IMR-90 (cell line): ENCODE measurements at regions not wholly inside any gene's neighbourhood (a gene's known extent, or its start where the extent isn't known, plus 50 kb on each side); places are given as distances from the start of the nearest gene placed in this dataset.

ENCODE experiments used
- ATAC-seq: fragments of 200-7000 bp; cut with Tn5 transposase; 2 replicates; pipeline ENCODE4 v1.9.1; 2020; ENCODE audit warnings: low read depth, mild to moderate bottlenecking, moderate library complexity
- BruUV-seq: library from RNA; stranded (reverse); fragments of 400-500 nt; replicated peaks from 2 replicates; lab custom pipeline; 2021; lab: Mats Ljungman, UMichigan
- CTCF ChIA-PET: fragments of 300-600 bp; formaldehyde crosslinking; extraction: SDS; loops from one replicate; lab custom pipeline; 2021; ENCODE audit warnings: antibody characterized with exemption; lab: Yijun Ruan, JAX
- POLR2A ChIA-PET: fragments of 300-600 bp; sonication (Branson Sonifier 250); formaldehyde crosslinking; loops from one replicate; lab custom pipeline; 2022; ENCODE audit warnings: antibody characterized with exemption; ENCODE audit not compliant: unreplicated experiment; lab: Charles Lee
- DNase-seq: peaks from one replicate; pipeline ENCODE4 v3.0.0; 2013
- H2AFZ ChIP-seq: replicated peaks from 2 replicates; pipeline ENCODE3; 2013; ENCODE audit warnings: low read length, mild to moderate bottlenecking; ENCODE audit not compliant: poor library complexity
- H2AK5ac ChIP-seq: 2 replicates; pipeline ENCODE4 v1.6.1; 2013; ENCODE audit warnings: low read depth, low read length, inconsistent platforms
- H2AK9ac ChIP-seq: replicated peaks from 2 replicates; pipeline ENCODE3; 2013; ENCODE audit warnings: mild to moderate bottlenecking, low read depth, low read length, moderate library complexity; ENCODE audit not compliant: poor library complexity
- H2BK120ac ChIP-seq: 2 replicates; pipeline ENCODE4 v1.6.1; 2013; ENCODE audit warnings: low read depth, low read length, inconsistent platforms
- H2BK15ac ChIP-seq: 3 replicates; pipeline ENCODE4 v1.6.1; 2013; ENCODE audit warnings: low read depth, low read length, inconsistent platforms
- H2BK20ac ChIP-seq: 2 replicates; pipeline ENCODE4 v1.6.1; 2013; ENCODE audit warnings: low read depth, mild to moderate bottlenecking, inconsistent platforms, low read length, moderate library complexity
- H2BK5ac ChIP-seq: 2 replicates; pipeline ENCODE4 v1.6.1; 2013; ENCODE audit warnings: mild to moderate bottlenecking, low read depth, low read length, inconsistent platforms; ENCODE audit not compliant: poor library complexity, severe bottlenecking
- H3K14ac ChIP-seq: replicated peaks from 2 replicates; pipeline ENCODE4 v1.6.1; 2013; ENCODE audit warnings: low read depth, low read length, inconsistent platforms
- H3K18ac ChIP-seq: 2 replicates; pipeline ENCODE4 v1.6.1; 2013; ENCODE audit warnings: low read depth, low read length, control low read depth
- H3K23ac ChIP-seq: 2 replicates; pipeline ENCODE4 v1.6.1; 2013; ENCODE audit warnings: low read depth, low read length, inconsistent platforms
- H3K27ac ChIP-seq: 2 replicates; pipeline ENCODE4 v1.5.1; 2013; ENCODE audit warnings: mild to moderate bottlenecking, control low read depth, low read length; ENCODE audit not compliant: insufficient read depth
- H3K27me3 ChIP-seq: 2 replicates; pipeline ENCODE4 v1.6.1; 2013; ENCODE audit warnings: low read length; ENCODE audit not compliant: control insufficient read depth, insufficient read depth
- H3K36me3 ChIP-seq: 2 replicates; pipeline ENCODE4 v1.6.1; 2013; ENCODE audit warnings: low read length, mixed read lengths; ENCODE audit not compliant: control insufficient read depth, insufficient read depth
- H3K4ac ChIP-seq: 2 replicates; pipeline ENCODE4 v1.6.1; 2013; ENCODE audit warnings: low read depth, low read length, inconsistent platforms
- H3K4me1 ChIP-seq: 2 replicates; pipeline ENCODE4 v1.6.1; 2013; ENCODE audit warnings: low read length, mixed read lengths; ENCODE audit not compliant: control insufficient read depth, insufficient read depth
- H3K4me2 ChIP-seq: 2 replicates; pipeline ENCODE4 v1.6.1; 2013; ENCODE audit warnings: low read depth, mild to moderate bottlenecking, control low read depth, low read length, moderate library complexity
- H3K4me3 ChIP-seq: 2 replicates; pipeline ENCODE4 v1.5.1; 2013; ENCODE audit warnings: low read depth, mild to moderate bottlenecking, control low read depth, low read length, moderate library complexity; ENCODE audit not compliant: insufficient read depth
- H3K56ac ChIP-seq: 2 replicates; pipeline ENCODE4 v1.6.1; 2013; ENCODE audit warnings: low read length, inconsistent platforms; ENCODE audit not compliant: insufficient read depth; ENCODE audit errors: extremely low read depth
- H3K79me1 ChIP-seq, 2 experiments: 2 replicates each; pipeline ENCODE4 v1.6.1; 2013; ENCODE audit warnings: low read length in 2 of 2, inconsistent platforms in 1 of 2, low read depth in 1 of 2
- H3K9ac ChIP-seq: 2 replicates; pipeline ENCODE4 v1.6.1; 2013; ENCODE audit warnings: low read depth, low read length, control low read depth
- H3K9me1 ChIP-seq: 2 replicates; pipeline ENCODE4 v1.6.1; 2013; ENCODE audit warnings: low read length, inconsistent platforms; ENCODE audit not compliant: insufficient read depth
- H3K9me3 ChIP-seq: 2 replicates; pipeline ENCODE4 v1.6.1; 2013; ENCODE audit warnings: low read length; ENCODE audit not compliant: control insufficient read depth, insufficient read depth
- H4K20me1 ChIP-seq: 2 replicates; pipeline ENCODE4 v1.6.1; 2013; ENCODE audit warnings: low read length, inconsistent platforms; ENCODE audit not compliant: insufficient read depth
- H4K5ac ChIP-seq: 2 replicates; pipeline ENCODE4 v1.6.1; 2013; ENCODE audit warnings: mild to moderate bottlenecking, low read depth, low read length, control low read depth
- H4K8ac ChIP-seq, 2 experiments: 2 replicates each; pipeline ENCODE4 v1.6.1; 2013; ENCODE audit warnings: low read depth in 2 of 2, low read length in 2 of 2, control low read depth in 1 of 2, inconsistent platforms in 1 of 2
- H4K91ac ChIP-seq: 2 replicates; pipeline ENCODE4 v1.6.1; 2013; ENCODE audit warnings: low read depth, low read length, inconsistent platforms; ENCODE audit not compliant: insufficient read depth
- BHLHE40 ChIP-seq: fragments of 150-350 bp; IDR thresholded peaks from 2 replicates; pipeline ENCODE4 v1.6.1; 2016; ENCODE audit warnings: mild to moderate bottlenecking, low read depth, low read length
- CEBPB ChIP-seq: IDR thresholded peaks from 2 replicates; pipeline ENCODE4 v1.6.1; 2012; ENCODE audit warnings: low read depth, low read length, improper control_type of control experiment
- CTCF ChIP-seq: conservative IDR thresholded peaks from 2 replicates; pipeline ENCODE4 v1.5.1; 2012; ENCODE audit warnings: mild to moderate bottlenecking, low read depth, low read length, improper control_type of control experiment
- FOS ChIP-seq: fragments of 150-350 bp; IDR thresholded peaks from 2 replicates; pipeline ENCODE4 v1.6.1; 2016; ENCODE audit warnings: low read depth, low read length
- MAFK ChIP-seq: IDR thresholded peaks from 2 replicates; pipeline ENCODE4 v1.6.1; 2012; ENCODE audit warnings: low read depth, low read length, improper control_type of control experiment
- MAZ ChIP-seq: IDR thresholded peaks from 2 replicates; pipeline ENCODE4 v1.6.1; 2012; ENCODE audit warnings: low read depth, mild to moderate bottlenecking, low read length, improper control_type of control experiment, moderate library complexity, borderline replicate concordance
- MXI1 ChIP-seq: IDR thresholded peaks from 2 replicates; pipeline ENCODE4 v1.6.1; 2012; ENCODE audit warnings: low read depth, mild to moderate bottlenecking, low read length, moderate library complexity, borderline replicate concordance
- NFE2L2 ChIP-seq: fragments of 150-350 bp; IDR thresholded peaks from 2 replicates; pipeline ENCODE4 v1.6.1; 2016; ENCODE audit warnings: low read depth, mild to moderate bottlenecking, low read length
- POLR2A ChIP-seq: IDR thresholded peaks from 2 replicates; pipeline ENCODE4 v1.6.1; 2012; ENCODE audit warnings: mild to moderate bottlenecking, low read depth, low read length
- RCOR1 ChIP-seq: IDR thresholded peaks from 2 replicates; pipeline ENCODE4 v1.6.1; 2012; ENCODE audit warnings: mild to moderate bottlenecking, low read length, improper control_type of control experiment; ENCODE audit not compliant: insufficient replicate concordance
- RFX5 ChIP-seq: IDR thresholded peaks from 2 replicates; pipeline ENCODE4 v1.8.0; 2012; ENCODE audit warnings: low read depth, mild to moderate bottlenecking, low read length, moderate library complexity
- WGBS, 2 experiments: methylation state at CpG; one replicate each; pipeline versions ENCODE4 v1.1.5 to v1.1.7; 2013; ENCODE audit warnings: missing lambda C conversion rate in 2 of 2; ENCODE audit not compliant: insufficient read length in 1 of 2; ENCODE audit errors: extremely low coverage in 2 of 2; 5-methylcytosine and 5-hydroxymethylcytosine counted together
- dilution Hi-C: fragments of 300-500 bp; cut with HindIII; formaldehyde crosslinking; loops from one replicate; pipeline ENCODE4 v1.14.3; 2018; ENCODE audit warnings: low sequenced_read_pairs; ENCODE audit not compliant: unreplicated experiment
- in situ Hi-C: fragments of 300-500 bp; cut with MboI; formaldehyde crosslinking; loops from 3 replicates; pipeline ENCODE4 v1.14.3; 2019; ENCODE audit warnings: low sequenced_read_pairs, inconsistent platforms, mixed read lengths
- intact Hi-C: fragments of 100-400 bp; cut with micrococcal nuclease; formaldehyde crosslinking; loops from 2 replicates; pipeline ENCODE4 v1.10.0; 2022
- TF ChIP-seq, protein P1 (sequence below): fragments of 150-350 bp; IDR thresholded peaks from 2 replicates; pipeline ENCODE4 v1.6.1; 2017; ENCODE audit warnings: mild to moderate bottlenecking, antibody characterized with exemption, low read length, low read depth
- TF ChIP-seq, protein P2 (sequence below): fragments of 150-350 bp; IDR thresholded peaks from 2 replicates; pipeline ENCODE4 v1.6.1; 2016; ENCODE audit warnings: low read depth, mild to moderate bottlenecking, low read length, moderate library complexity, borderline replicate concordance

GRCh38 chr2:8281950-8282857 lies 399.7 kb upstream of the ID2 start (continued):
- TF ChIP-seq CEBPB, result no peak

DNA sequence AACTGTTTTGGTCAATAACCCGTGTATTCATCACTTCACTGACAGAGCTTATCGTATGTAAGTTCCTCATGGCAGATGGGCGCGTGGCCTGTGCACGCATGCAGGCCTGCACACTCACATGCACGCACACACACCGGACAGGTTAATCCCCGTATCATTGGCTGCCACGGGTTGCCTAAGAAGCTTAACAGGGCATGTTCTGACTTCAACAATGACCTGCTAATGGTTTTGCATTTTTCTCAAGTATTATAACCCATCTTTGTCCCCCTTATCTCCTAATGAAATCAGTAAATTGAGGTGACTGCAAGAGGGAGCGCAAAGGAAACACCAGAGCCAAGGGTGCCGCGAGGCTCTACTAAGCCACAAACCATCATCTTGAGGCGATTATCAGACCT lies 399.0 kb upstream of the ID2 start:
- Histone ChIP-seq H3K9me1 (peaks cover 3% of the 10 kb centered on the region; the same call in 1 of the 2 replicates), H3K9ac (no peak overlapping the region), H3K4me2 (no peak overlapping the region), H3K23ac (no peak overlapping the region), H2BK20ac (no peak overlapping the region), H2AK9ac (no peak overlapping the region), H4K20me1 (no peaks in the 10 kb centered on the region), H4K91ac (no peak overlapping the region), H2AFZ (peak overlapping the region; percentile 61), H2BK15ac (no peak overlapping the region), H4K5ac (no peak overlapping the region), H3K4me1 (no peaks in the 10 kb centered on the region), H3K9me3 (no peaks in the 10 kb centered on the region), H4K8ac (no peak overlapping the region), H3K14ac (no peak overlapping the region), H3K56ac (no peak overlapping the region), H2BK5ac (no peak overlapping the region), H3K4ac (no peak overlapping the region), H2BK120ac (no peak overlapping the region), H3K4me3 (no peak overlapping the region), H3K27ac (no peak overlapping the region), H2AK5ac (no peak overlapping the region), H3K79me1 (no peaks in the 10 kb centered on the region), H3K27me3 (peaks cover 9% of the 10 kb centered on the region), H3K18ac (no peak overlapping the region), H3K36me3 (no peaks in the 10 kb centered on the region)
- ATAC-seq (no peak), DNase-seq (no peak)
- BruUV-seq, result no TSS peak
- dilution Hi-C loops, result no loop called here
- CTCF ChIA-PET, result no interaction called here
- intact Hi-C loops, result no loop called here
- POLR2A ChIA-PET, result no interaction called here
- in situ Hi-C loops, result no loop called here
- WGBS, 2 experiments, result 97% methylated on average over 7 of the region's 13 CpGs; no CpG with 5 or more reads in 1 of the 2 experiments
- TF ChIP-seq FOS (no peak), CTCF (no peak), MXI1 (no peak), RCOR1 (no peak), POLR2A (no peak), MAFK (no peak), RFX5 (no peak), MAZ (no peak), BHLHE40 (no peak), NFE2L2 (no peak)
- TF ChIP-seq, protein P1, sequence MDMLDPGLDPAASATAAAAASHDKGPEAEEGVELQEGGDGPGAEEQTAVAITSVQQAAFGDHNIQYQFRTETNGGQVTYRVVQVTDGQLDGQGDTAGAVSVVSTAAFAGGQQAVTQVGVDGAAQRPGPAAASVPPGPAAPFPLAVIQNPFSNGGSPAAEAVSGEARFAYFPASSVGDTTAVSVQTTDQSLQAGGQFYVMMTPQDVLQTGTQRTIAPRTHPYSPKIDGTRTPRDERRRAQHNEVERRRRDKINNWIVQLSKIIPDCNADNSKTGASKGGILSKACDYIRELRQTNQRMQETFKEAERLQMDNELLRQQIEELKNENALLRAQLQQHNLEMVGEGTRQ, result no peak
- TF ChIP-seq, protein P2, sequence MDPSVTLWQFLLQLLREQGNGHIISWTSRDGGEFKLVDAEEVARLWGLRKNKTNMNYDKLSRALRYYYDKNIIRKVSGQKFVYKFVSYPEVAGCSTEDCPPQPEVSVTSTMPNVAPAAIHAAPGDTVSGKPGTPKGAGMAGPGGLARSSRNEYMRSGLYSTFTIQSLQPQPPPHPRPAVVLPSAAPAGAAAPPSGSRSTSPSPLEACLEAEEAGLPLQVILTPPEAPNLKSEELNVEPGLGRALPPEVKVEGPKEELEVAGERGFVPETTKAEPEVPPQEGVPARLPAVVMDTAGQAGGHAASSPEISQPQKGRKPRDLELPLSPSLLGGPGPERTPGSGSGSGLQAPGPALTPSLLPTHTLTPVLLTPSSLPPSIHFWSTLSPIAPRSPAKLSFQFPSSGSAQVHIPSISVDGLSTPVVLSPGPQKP, result no peak
